B cell (primary cell): ENCODE measurements at regions not wholly inside any gene's neighbourhood (a gene's known extent, or its start where the extent isn't known, plus 50 kb on each side); places are given as distances from the start of the nearest gene placed in this dataset.

Experiments used
- ATAC-seq: fragments of 200-7000 bp; cut with Tn5 transposase; one replicate; pipeline ENCODE4 v1.10.0; 2021; ENCODE audit warnings: low read depth, mild to moderate bottlenecking, moderate number of reproducible peaks, moderate library complexity
- CTCF ChIA-PET: fragments of 350-600 bp; sonication (Branson Sonifier 250); formaldehyde crosslinking; loops from one replicate; lab custom pipeline; 2021; ENCODE audit warnings: antibody characterized with exemption, inconsistent platforms; lab: Charles Lee
- POLR2A ChIA-PET: fragments of 350-600 bp; sonication (Branson Sonifier 250); formaldehyde crosslinking; loops from one replicate; lab custom pipeline; 2021; ENCODE audit warnings: antibody characterized with exemption; lab: Charles Lee
- DNase-seq: peaks from one replicate; pipeline ENCODE4 v3.0.0; 2013
- H2AFZ ChIP-seq: 2 replicates; pipeline ENCODE4 v1.6.1; 2012; ENCODE audit warnings: mild to moderate bottlenecking, low read depth, low read length; ENCODE audit not compliant: insufficient read depth, poor library complexity, severe bottlenecking
- H3K27ac ChIP-seq, 2 donors: 1 replicate in 1 of 2; 2 replicates in 1 of 2; pipeline ENCODE4 v1.5.1; 2012 to 2013; ENCODE audit warnings: low read length in 2 of 2, mild to moderate bottlenecking in 2 of 2, moderate library complexity in 1 of 2
- H3K27me3 ChIP-seq, 4 experiments: fragments of 200-600 bp in 1 of 4; sonication (generic) in 1 of 4; replicated peaks in 1 of 4; 1 replicate in 2 of 4; 2 replicates in 2 of 4; pipeline versions ENCODE4 v1.6.1 to v1.7.0; 2013 to 2016; ENCODE audit warnings: low read length in 3 of 4, mild to moderate bottlenecking in 2 of 4, mixed read lengths in 1 of 4, moderate library complexity in 1 of 4; ENCODE audit not compliant: insufficient read depth in 4 of 4, control insufficient read depth in 3 of 4; ENCODE audit errors: control extremely low read depth in 1 of 4
- H3K36me3 ChIP-seq, 2 experiments: replicated peaks in 1 of 2; 1 replicate in 1 of 2; 2 replicates in 1 of 2; pipeline versions ENCODE4 v1.6.1 to v1.7.1; 2013; ENCODE audit warnings: low read length in 1 of 2; ENCODE audit not compliant: insufficient read depth in 2 of 2, control insufficient read depth in 1 of 2; ENCODE audit errors: control extremely low read depth in 1 of 2, extremely low read depth in 1 of 2
- H3K4me1 ChIP-seq, 2 donors: fragments of 200-600 bp in 1 of 2; sonication (generic) in 1 of 2; 1 replicate in 1 of 2; 2 replicates in 1 of 2; pipeline versions ENCODE4 v1.5.1 to v1.6.1; 2013 to 2017; ENCODE audit warnings: low read length in 2 of 2; ENCODE audit not compliant: control insufficient read depth in 2 of 2, insufficient read depth in 2 of 2
- H3K4me2 ChIP-seq: replicated peaks from 2 replicates; pipeline ENCODE3; 2012; ENCODE audit warnings: mild to moderate bottlenecking, low read depth, low read length; ENCODE audit not compliant: poor library complexity, severe bottlenecking
- H3K4me3 ChIP-seq, 5 experiments: fragments of 200-600 bp in 1 of 5; sonication (generic) in 1 of 5; 1 replicate in 3 of 5; 2 replicates in 2 of 5; pipeline versions ENCODE4 v1.5.1 to v1.7.0; 2011 to 2016; ENCODE audit warnings: low read length in 4 of 5, mild to moderate bottlenecking in 4 of 5, low read depth in 2 of 5, control low read depth in 1 of 5, moderate library complexity in 1 of 5; ENCODE audit not compliant: insufficient read depth in 1 of 5; ENCODE audit errors: control extremely low read depth in 1 of 5, extremely low read depth in 1 of 5
- H3K79me2 ChIP-seq: fragments of 200-600 bp; sonication (generic); one replicate; pipeline ENCODE4 v1.6.0; 2016; ENCODE audit warnings: low read length; ENCODE audit not compliant: control insufficient read depth, insufficient read depth
- H3K9ac ChIP-seq: fragments of 200-600 bp; sonication (generic); 2 replicates; pipeline ENCODE4 v1.6.1; 2017; ENCODE audit warnings: mild to moderate bottlenecking, low read length, moderate library complexity
- H3K9me3 ChIP-seq, 3 donors: one replicate each; pipeline versions ENCODE4 v1.6.1 to v1.7.1; 2013; ENCODE audit warnings: low read length in 2 of 3; ENCODE audit not compliant: control insufficient read depth in 2 of 3, insufficient read depth in 1 of 3; ENCODE audit errors: control extremely low read depth in 1 of 3
- H4K20me1 ChIP-seq: 2 replicates; pipeline ENCODE4 v1.6.0; 2012; ENCODE audit warnings: mild to moderate bottlenecking, low read length; ENCODE audit not compliant: insufficient read depth, control insufficient read depth, poor library complexity, severe bottlenecking
- H3K27ac Mint-ChIP-seq: one replicate; pipeline ENCODE4 v1.8.0; 2021; ENCODE audit warnings: mixed read lengths
- H3K27me3 Mint-ChIP-seq: one replicate; pipeline ENCODE4 v1.8.0; 2021; ENCODE audit warnings: mixed read lengths
- H3K4me1 Mint-ChIP-seq: one replicate; pipeline ENCODE4 v1.8.0; 2021; ENCODE audit warnings: mixed read lengths
- H3K4me3 Mint-ChIP-seq: one replicate; pipeline ENCODE4 v1.8.0; 2021; ENCODE audit warnings: mixed read lengths
- H3K9me3 Mint-ChIP-seq: one replicate; pipeline ENCODE4 v1.8.0; 2022; ENCODE audit warnings: mixed read lengths; ENCODE audit not compliant: insufficient read depth
- EZH2 ChIP-seq: IDR thresholded peaks from 2 replicates; pipeline ENCODE4 v1.6.1; 2012; ENCODE audit warnings: borderline replicate concordance, low read depth, mild to moderate bottlenecking, moderate library complexity, low read length; ENCODE audit not compliant: insufficient read depth, poor library complexity, severe bottlenecking
- WGBS: methylation state at CpG from one replicate; pipeline ENCODE4 v1.1.5; 2013; ENCODE audit warnings: missing lambda C conversion rate; ENCODE audit not compliant: insufficient coverage; 5-methylcytosine and 5-hydroxymethylcytosine counted together
- intact Hi-C: fragments of 100-400 bp; cut with micrococcal nuclease; formaldehyde crosslinking; loops from one replicate; pipeline ENCODE4 v1.10.0; 2022
- TF ChIP-seq, protein P1 (sequence below): fragments of 200-600 bp; IDR thresholded peaks from one replicate; pipeline ENCODE4 v1.8.0; 2022; ENCODE audit warnings: antibody characterized with exemption, mild to moderate bottlenecking

GRCh38 chr7:4468320-4469102 lies 213.6 kb upstream of the FOXK1 start:
- POLR2A ChIA-PET, result no interaction called here

DNA sequence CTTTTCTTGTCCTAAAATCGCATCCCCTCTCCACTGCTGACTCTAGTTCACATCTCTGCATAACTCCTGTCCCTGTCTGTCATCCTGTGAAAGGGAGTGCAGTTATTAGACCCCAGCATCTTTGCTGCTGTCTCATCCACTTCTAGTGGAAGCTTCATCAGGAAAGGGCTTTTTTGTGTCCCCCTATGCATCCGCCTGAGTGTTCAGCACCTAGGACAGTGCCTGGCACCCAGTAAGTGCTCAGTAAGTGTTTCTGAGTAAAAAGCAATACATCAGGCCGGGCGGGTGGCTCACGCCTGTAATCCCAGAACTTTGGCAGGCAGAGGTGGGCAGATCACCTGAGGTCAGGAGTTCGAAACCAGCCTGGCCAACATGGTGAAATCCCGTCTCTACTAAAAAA lies 211.8 kb upstream of the FOXK1 start:
- Mint-ChIP-seq H3K27me3 (peaks cover 13% of the 10 kb centered on the region), H3K27ac (no peak overlapping the region), H3K9me3 (no peaks in the 10 kb centered on the region), H3K4me3 (no peak overlapping the region), H3K4me1 (no peaks in the 10 kb centered on the region)
- Histone ChIP-seq H3K9me3 (peaks cover 0 to 3% (median 0%) of the 10 kb centered on the region in 3 donors), H3K27me3 (no peaks in the 10 kb centered on the region), H3K9ac (no peak overlapping the region), H4K20me1 (no peaks in the 10 kb centered on the region), H3K4me1 (no peaks in the 10 kb centered on the region), H2AFZ (no peak overlapping the region), H3K4me3 (no peak overlapping the region), H3K79me2 (no peaks in the 10 kb centered on the region), H3K27ac (no peak overlapping the region), H3K4me2 (no peak overlapping the region), H3K36me3 (no peaks in the 10 kb centered on the region)
- 67% methylated on average over 5 of the region's 7 CpGs for WGBS
- no peak for ATAC-seq
- ChIA-PET CTCF (no interaction called here), POLR2A (no interaction called here)
- no peak for DNase-seq
- intact Hi-C loops, result no loop called here
- TF ChIP-seq EZH2, result no peak
- TF ChIP-seq, protein P1, sequence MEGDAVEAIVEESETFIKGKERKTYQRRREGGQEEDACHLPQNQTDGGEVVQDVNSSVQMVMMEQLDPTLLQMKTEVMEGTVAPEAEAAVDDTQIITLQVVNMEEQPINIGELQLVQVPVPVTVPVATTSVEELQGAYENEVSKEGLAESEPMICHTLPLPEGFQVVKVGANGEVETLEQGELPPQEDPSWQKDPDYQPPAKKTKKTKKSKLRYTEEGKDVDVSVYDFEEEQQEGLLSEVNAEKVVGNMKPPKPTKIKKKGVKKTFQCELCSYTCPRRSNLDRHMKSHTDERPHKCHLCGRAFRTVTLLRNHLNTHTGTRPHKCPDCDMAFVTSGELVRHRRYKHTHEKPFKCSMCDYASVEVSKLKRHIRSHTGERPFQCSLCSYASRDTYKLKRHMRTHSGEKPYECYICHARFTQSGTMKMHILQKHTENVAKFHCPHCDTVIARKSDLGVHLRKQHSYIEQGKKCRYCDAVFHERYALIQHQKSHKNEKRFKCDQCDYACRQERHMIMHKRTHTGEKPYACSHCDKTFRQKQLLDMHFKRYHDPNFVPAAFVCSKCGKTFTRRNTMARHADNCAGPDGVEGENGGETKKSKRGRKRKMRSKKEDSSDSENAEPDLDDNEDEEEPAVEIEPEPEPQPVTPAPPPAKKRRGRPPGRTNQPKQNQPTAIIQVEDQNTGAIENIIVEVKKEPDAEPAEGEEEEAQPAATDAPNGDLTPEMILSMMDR, result no peak

More at GRCh38 chr7:4468320-4469102, 213.6 kb upstream of the FOXK1 start:
- H3K4me3 Mint-ChIP-seq, result no peak overlapping the region
- H3K27me3 ChIP-seq, result no peaks in the 10 kb centered on the region
- no peak overlapping the region for H3K27ac ChIP-seq
- no peak overlapping the region for H3K27ac Mint-ChIP-seq
- no peaks in the 10 kb centered on the region for H3K36me3 ChIP-seq
- H3K4me1 Mint-ChIP-seq, result no peaks in the 10 kb centered on the region
- no peak for ATAC-seq
- H3K9ac ChIP-seq, result no peak overlapping the region
- peaks cover 0 to 3% (median 0%) of the 10 kb centered on the region in 3 donors for H3K9me3 ChIP-seq
- no peak for DNase-seq
- no peak overlapping the region for H2AFZ ChIP-seq
- no peak overlapping the region for H3K4me2 ChIP-seq
- no peaks in the 10 kb centered on the region for H3K4me1 ChIP-seq
- no peaks in the 10 kb centered on the region for H3K79me2 ChIP-seq
- H3K4me3 ChIP-seq, result no peak overlapping the region
- H3K9me3 Mint-ChIP-seq, result peaks cover 2% of the 10 kb centered on the region
- intact Hi-C loops, result no loop called here
- H3K27me3 Mint-ChIP-seq, result peaks cover 13% of the 10 kb centered on the region
- TF ChIP-seq, protein P1, result no peak
- TF ChIP-seq EZH2, result no peak
- H4K20me1 ChIP-seq, result no peaks in the 10 kb centered on the region
- CTCF ChIA-PET, result no interaction called here
- WGBS, result no CpG with 5 or more reads among the region's 5 CpGs
